GM23248 (cell line): ENCODE measurements at regions not wholly inside any gene's neighbourhood (a gene's known extent, or its start where the extent isn't known, plus 50 kb on each side); places are given as distances from the start of the nearest gene placed in this dataset.

Experiments used
- DNase-seq: peaks from one replicate; pipeline ENCODE4 v3.0.0-alpha.2; 2015
- H2AFZ ChIP-seq: fragments of 200-600 bp; sonication (generic); 2 replicates; pipeline ENCODE4 v1.6.1; 2016; ENCODE audit warnings: antibody characterized with exemption
- H3F3A ChIP-seq: fragments of 200-600 bp; sonication (generic); 2 replicates; pipeline ENCODE4 v1.6.1; 2016; ENCODE audit warnings: mild to moderate bottlenecking, antibody characterized with exemption, mixed run types; ENCODE audit not compliant: insufficient read depth
- H3K27ac ChIP-seq: fragments of 200-600 bp; sonication (generic); 2 replicates; pipeline ENCODE4 v1.5.1; 2016; ENCODE audit warnings: mild to moderate bottlenecking
- H3K27me3 ChIP-seq: fragments of 200-600 bp; sonication (generic); replicated peaks from 2 replicates; pipeline ENCODE4 v1.6.1; 2016; ENCODE audit warnings: mild to moderate bottlenecking; ENCODE audit not compliant: insufficient read depth
- H3K36me3 ChIP-seq: fragments of 200-600 bp; sonication (generic); 2 replicates; pipeline ENCODE4 v1.6.1; 2016; ENCODE audit warnings: low read depth, mild to moderate bottlenecking
- H3K4me1 ChIP-seq: fragments of 200-600 bp; sonication (generic); 2 replicates; pipeline ENCODE4 v1.6.1; 2016; ENCODE audit warnings: mild to moderate bottlenecking; ENCODE audit not compliant: insufficient read depth
- H3K4me2 ChIP-seq: fragments of 200-600 bp; sonication (generic); one replicate; pipeline ENCODE4 v1.6.1; 2016; ENCODE audit warnings: mild to moderate bottlenecking; ENCODE audit not compliant: unreplicated experiment
- H3K4me3 ChIP-seq: fragments of 200-600 bp; sonication (generic); 2 replicates; pipeline ENCODE4 v1.5.1; 2016; ENCODE audit warnings: mild to moderate bottlenecking
- H3K79me2 ChIP-seq: fragments of 200-600 bp; sonication (generic); 2 replicates; pipeline ENCODE4 v1.6.1; 2016; ENCODE audit warnings: mild to moderate bottlenecking; ENCODE audit not compliant: insufficient read depth
- H3K9ac ChIP-seq: fragments of 200-600 bp; sonication (generic); 2 replicates; pipeline ENCODE4 v1.6.1; 2016; ENCODE audit warnings: mild to moderate bottlenecking
- H3K9me2 ChIP-seq: fragments of 200-600 bp; sonication (generic); 2 replicates; pipeline ENCODE4 v1.6.1; 2016; ENCODE audit warnings: mixed run types, mild to moderate bottlenecking, moderate library complexity; ENCODE audit not compliant: insufficient read depth
- H3K9me3 ChIP-seq: fragments of 200-600 bp; sonication (generic); one replicate; pipeline ENCODE4 v1.6.1; 2017; ENCODE audit warnings: low read depth
- H4K20me1 ChIP-seq: fragments of 200-600 bp; sonication (generic); 2 replicates; pipeline ENCODE4 v1.6.0; 2016; ENCODE audit not compliant: insufficient read depth
- EZH2 ChIP-seq: fragments of 200-600 bp; sonication (generic); IDR thresholded peaks from 2 replicates; pipeline ENCODE4 v1.6.1; 2018; ENCODE audit warnings: antibody characterized with exemption, mild to moderate bottlenecking; ENCODE audit not compliant: insufficient read depth, poor library complexity, severe bottlenecking
- EZH2phosphoT487 ChIP-seq: fragments of 200-600 bp; sonication (generic); IDR thresholded peaks from 2 replicates; pipeline ENCODE4 v1.6.1; 2018; ENCODE audit warnings: antibody characterized with exemption, moderate library complexity, mild to moderate bottlenecking, low read depth; ENCODE audit not compliant: insufficient read depth
- WGBS, 2 experiments: methylation state at CpG; one replicate each; pipeline ENCODE4 v1.1.6; 2015 to 2017; ENCODE audit warnings: low lambda C conversion rate in 2 of 2, low coverage in 1 of 2; ENCODE audit errors: missing lambda C conversion rate in 2 of 2; 5-methylcytosine and 5-hydroxymethylcytosine counted together
- in situ Hi-C: fragments of 300-500 bp; cut with MboI; formaldehyde crosslinking; loops from 2 replicates; pipeline ENCODE4 v1.15.0; 2020

DNA sequence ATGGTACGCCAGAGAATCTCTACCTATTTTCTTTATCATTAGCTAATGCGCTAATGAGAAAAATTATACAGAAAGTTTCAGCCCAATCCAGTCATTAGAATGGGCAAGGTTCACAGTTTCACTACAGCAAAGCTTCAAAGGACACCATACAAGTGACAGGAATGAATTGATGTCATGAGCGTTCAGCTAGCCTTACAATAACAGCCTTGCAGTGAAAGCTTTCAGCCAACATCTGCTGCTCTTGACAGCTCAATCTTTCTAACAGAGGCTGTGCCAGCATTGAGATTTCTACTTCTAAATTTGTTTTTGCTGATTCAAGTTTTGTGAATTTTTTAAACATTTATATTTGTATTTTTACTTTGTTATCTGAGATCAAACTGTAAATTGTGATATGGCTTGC, 302.4 kb upstream of the FAM174A start:
- in situ Hi-C loops: no loop called here
- no peak overlapping the region for H3K4me2 ChIP-seq
- H2AFZ ChIP-seq: no peak overlapping the region
- H3K4me3 ChIP-seq: no peak overlapping the region
- H3K9me3 ChIP-seq: no peaks in the 10 kb centered on the region
- H4K20me1 ChIP-seq: no peaks in the 10 kb centered on the region
- DNase-seq: no peak
- H3F3A ChIP-seq: no peaks in the 10 kb centered on the region
- H3K9ac ChIP-seq: no peak overlapping the region
- H3K36me3 ChIP-seq: no peaks in the 10 kb centered on the region
- TF ChIP-seq EZH2phosphoT487 (no peak), EZH2 (no peak)
- no peaks in the 10 kb centered on the region for H3K9me2 ChIP-seq
- H3K27ac ChIP-seq: no peak overlapping the region
- no peaks in the 10 kb centered on the region for H3K27me3 ChIP-seq
- no peaks in the 10 kb centered on the region for H3K79me2 ChIP-seq
- H3K4me1 ChIP-seq: no peaks in the 10 kb centered on the region
- 26 to 30% methylated on average over 3 of the region's 3 CpGs for WGBS, 2 experiments

DNA sequence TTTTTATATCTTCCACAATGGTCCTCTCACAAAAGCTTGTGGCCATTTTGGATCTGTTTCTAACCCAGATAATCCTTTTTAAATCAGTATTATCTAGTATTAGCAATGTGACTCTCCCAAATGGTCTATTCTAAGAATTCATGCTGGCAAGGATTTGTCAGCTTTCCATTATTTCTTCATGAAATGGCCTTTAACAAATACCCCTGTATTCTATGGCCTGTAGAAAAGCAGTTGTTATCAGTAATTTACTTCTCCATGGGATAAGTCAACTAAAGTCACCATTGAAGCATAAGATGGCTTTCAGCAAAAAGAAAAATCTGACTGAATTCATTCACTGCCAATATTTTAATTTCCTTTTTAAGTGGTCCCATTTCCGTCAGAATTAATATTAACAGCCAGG, 346.4 kb upstream of the FAM174A start:
- Histone ChIP-seq H3F3A (no peaks in the 10 kb centered on the region), H3K4me2 (no peak overlapping the region), H3K79me2 (no peaks in the 10 kb centered on the region), H3K9me3 (peaks cover 3% of the 10 kb centered on the region), H2AFZ (no peak overlapping the region), H3K4me1 (no peaks in the 10 kb centered on the region), H3K27ac (no peak overlapping the region), H3K36me3 (no peaks in the 10 kb centered on the region), H3K9me2 (no peaks in the 10 kb centered on the region), H3K27me3 (no peaks in the 10 kb centered on the region), H3K9ac (no peak overlapping the region), H3K4me3 (no peak overlapping the region), H4K20me1 (no peaks in the 10 kb centered on the region)
- in situ Hi-C loops: no loop called here
- no peak for TF ChIP-seq EZH2phosphoT487
- no peak for TF ChIP-seq EZH2
- DNase-seq: no peak
- 4 to 13% methylated on average over 1 of the region's 1 CpG for WGBS, 2 experiments

DNA sequence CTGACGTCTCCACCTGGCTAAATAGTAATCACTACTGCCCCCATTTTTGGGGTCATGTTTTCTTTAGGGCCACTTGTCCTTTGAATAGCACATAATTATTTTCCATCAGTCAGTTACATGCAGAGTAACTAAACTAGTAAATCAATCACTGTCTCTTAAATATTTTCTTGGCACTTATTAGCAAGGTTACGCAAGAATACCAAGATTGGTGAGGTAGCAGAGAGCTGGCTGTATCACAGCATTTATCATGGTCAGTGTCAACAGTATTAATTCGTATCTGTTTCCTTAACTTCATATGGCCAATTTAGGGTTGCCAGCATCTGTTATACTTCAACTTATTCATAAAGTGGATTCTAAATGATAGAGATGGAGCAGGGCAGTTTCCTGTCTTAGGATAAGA, 346.8 kb upstream of the FAM174A start:
- H3K36me3 ChIP-seq: no peaks in the 10 kb centered on the region
- H3K27me3 ChIP-seq: no peaks in the 10 kb centered on the region
- H3K4me3 ChIP-seq: no peak overlapping the region
- in situ Hi-C loops: no loop called here
- 23 to 24% methylated on average over 3 of the region's 3 CpGs for WGBS, 2 experiments
- no peaks in the 10 kb centered on the region for H3K79me2 ChIP-seq
- no peak overlapping the region for H3K4me2 ChIP-seq
- H2AFZ ChIP-seq: no peak overlapping the region
- no peak for TF ChIP-seq EZH2phosphoT487
- no peak for TF ChIP-seq EZH2
- H3K9me2 ChIP-seq: no peaks in the 10 kb centered on the region
- no peaks in the 10 kb centered on the region for H3K4me1 ChIP-seq
- peaks cover 2% of the 10 kb centered on the region for H3K9me3 ChIP-seq
- no peak for DNase-seq
- no peak overlapping the region for H3K27ac ChIP-seq
- no peak overlapping the region for H3K9ac ChIP-seq
- H4K20me1 ChIP-seq: no peaks in the 10 kb centered on the region
- no peaks in the 10 kb centered on the region for H3F3A ChIP-seq

DNA sequence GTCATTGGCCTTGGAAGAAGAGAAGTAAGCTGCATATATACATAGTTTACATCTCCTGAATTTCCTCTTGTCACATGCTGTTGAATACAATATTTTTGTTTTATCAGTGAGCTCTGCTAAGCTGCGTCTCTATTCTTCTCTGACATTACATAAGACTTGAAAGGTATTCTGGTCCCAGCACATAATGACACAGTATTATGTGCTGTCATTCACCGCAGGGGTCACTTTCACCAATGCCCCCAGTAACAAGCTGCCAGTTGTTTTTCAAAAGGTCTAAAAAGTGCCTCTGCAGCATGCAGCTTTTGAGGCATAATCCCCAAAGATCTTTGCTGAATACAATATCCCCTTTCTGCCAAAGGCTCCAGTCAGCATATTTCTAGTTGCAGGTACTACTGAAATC, 349.0 kb upstream of the FAM174A start:
- no peak overlapping the region for H3K4me2 ChIP-seq
- H3K9me3 ChIP-seq: no peaks in the 10 kb centered on the region
- no peak overlapping the region for H3K4me3 ChIP-seq
- H3K9me2 ChIP-seq: no peaks in the 10 kb centered on the region
- no peak overlapping the region for H2AFZ ChIP-seq
- H3K79me2 ChIP-seq: no peaks in the 10 kb centered on the region
- H3K36me3 ChIP-seq: no peaks in the 10 kb centered on the region
- H3K4me1 ChIP-seq: no peaks in the 10 kb centered on the region
- DNase-seq: no peak
- no peaks in the 10 kb centered on the region for H3K27me3 ChIP-seq
- H4K20me1 ChIP-seq: no peaks in the 10 kb centered on the region
- in situ Hi-C loops: no loop called here
- no peaks in the 10 kb centered on the region for H3F3A ChIP-seq
- no peak overlapping the region for H3K27ac ChIP-seq
- no peak overlapping the region for H3K9ac ChIP-seq
- WGBS, 2 experiments: 16 to 26% methylated on average over 2 of the region's 2 CpGs
- TF ChIP-seq EZH2phosphoT487: no peak
- no peak for TF ChIP-seq EZH2

GRCh38 chr5:100182402-100182801, 352.8 kb upstream of the FAM174A start:
- H3F3A ChIP-seq: no peaks in the 10 kb centered on the region
- no peak overlapping the region for H2AFZ ChIP-seq
- in situ Hi-C loops: no loop called here
- no peak for TF ChIP-seq EZH2
- no peak for TF ChIP-seq EZH2phosphoT487
- H3K9ac ChIP-seq: no peak overlapping the region
- 47 to 57% methylated on average over 1 of the region's 1 CpG for WGBS, 2 experiments
- H3K4me1 ChIP-seq: no peaks in the 10 kb centered on the region
- H3K9me3 ChIP-seq: no peaks in the 10 kb centered on the region
- H3K4me3 ChIP-seq: no peak overlapping the region
- H3K36me3 ChIP-seq: no peaks in the 10 kb centered on the region
- H3K27me3 ChIP-seq: no peaks in the 10 kb centered on the region
- no peak overlapping the region for H3K4me2 ChIP-seq
- no peak for DNase-seq
- no peak overlapping the region for H3K27ac ChIP-seq
- no peaks in the 10 kb centered on the region for H4K20me1 ChIP-seq
- no peaks in the 10 kb centered on the region for H3K79me2 ChIP-seq
- H3K9me2 ChIP-seq: no peaks in the 10 kb centered on the region
